ENCODE measurements at regions not wholly inside any gene's neighbourhood (a gene's known extent, or its start where the extent isn't known, plus 50 kb on each side); places are given as distances from the start of the nearest gene placed in this dataset.
"Not testable (repeated sequence)": the region's sequence is repeated elsewhere in the genome, so short reads cannot be mapped to it uniquely, and the experiment has no call there.

DNA sequence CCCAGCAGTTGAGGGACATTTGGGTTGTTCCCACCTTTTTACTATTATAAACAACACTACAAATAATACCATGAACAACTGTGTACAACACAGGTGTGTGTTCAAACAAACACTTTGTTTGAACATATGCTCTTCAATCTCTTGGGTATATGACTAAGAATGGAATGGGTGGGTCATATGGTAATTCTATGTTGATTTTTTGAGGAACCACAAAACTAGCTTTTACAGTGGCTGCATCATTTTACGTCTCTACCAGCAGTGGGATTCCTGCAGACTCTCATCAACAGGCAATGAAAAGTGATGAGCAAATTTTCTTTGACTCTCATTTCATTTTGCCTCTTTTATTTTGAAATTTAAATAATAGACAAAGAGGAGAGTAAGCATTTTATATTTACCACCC, 116.9 kb upstream of the KLF14 start:
- no peak for DNase-seq

DNA sequence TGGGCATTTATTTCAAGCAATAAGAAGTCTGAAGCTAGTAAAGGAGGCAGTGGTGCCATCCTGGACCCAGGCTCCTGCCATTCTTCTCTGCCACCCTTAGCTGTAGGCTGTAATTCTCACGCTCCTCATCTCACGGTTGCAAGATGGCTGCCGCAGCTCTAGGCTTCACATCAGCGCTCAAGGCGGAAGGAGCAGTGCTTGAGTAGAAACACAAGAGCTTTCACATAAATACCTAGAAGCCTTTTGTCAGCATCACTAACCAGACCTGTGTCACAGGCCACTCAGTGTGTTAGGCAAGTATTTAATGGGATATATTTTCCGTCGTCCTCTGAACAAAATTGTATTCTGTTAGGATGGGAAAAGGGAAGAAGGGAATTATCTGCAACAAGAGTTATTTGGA, 118.9 kb upstream of the KLF14 start:
- no peak for DNase-seq

DNA sequence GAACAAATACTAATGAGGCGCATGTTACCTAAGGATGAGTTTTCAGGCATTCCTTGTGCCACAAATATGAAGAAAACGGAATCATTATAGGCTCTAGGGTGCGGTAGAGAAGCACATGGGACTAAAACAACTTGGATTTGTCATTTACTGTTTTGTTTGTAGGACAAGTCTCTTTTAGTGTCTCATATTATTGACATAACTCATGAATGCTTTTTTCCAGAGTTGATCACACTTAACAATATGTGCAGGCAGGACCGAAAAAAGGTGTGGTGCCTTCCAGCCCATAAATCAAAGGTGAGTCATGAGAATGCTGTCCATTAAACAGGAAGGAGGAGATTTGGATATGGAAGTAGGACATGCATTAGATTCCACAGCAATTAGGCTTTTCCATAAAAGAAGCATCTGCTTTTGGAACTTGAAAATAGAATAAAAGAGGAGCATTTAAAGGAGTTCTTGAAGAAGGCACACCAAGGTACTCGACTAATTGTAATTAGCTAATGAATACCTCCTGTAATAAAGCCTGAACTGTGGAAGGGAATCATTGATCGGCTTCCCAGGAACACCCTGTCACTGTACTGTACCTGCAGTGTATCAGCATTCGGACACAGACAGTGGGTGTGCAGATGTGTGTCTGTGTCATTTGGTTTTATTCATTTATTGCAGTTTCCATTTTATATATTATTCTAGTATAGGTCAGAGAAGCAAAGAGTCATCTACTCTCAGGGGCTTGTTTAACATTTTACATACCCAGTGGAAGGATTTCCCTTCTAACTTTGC, 119.7 kb upstream of the KLF14 start:
- DNase-seq = no peak

DNA sequence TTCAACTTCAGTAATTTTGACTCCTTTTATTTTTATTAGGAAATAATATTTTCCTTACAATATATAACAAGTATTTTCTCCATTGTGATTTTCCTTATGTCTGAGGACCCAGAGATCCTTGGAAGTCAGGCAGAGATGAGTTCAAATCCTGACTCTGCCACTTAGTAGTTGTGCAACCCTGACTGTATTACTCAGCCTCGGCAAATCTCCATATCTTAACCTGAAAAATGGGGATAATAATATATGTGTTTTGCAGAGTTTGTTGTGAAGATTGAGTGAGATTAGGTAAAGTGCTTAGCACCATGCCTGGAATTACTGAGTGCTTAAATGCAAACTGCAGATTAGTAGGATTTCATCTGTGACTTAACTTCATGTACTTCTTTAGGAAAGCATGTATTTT, 120.5 kb upstream of the KLF14 start:
- DNase-seq = no peak

DNA sequence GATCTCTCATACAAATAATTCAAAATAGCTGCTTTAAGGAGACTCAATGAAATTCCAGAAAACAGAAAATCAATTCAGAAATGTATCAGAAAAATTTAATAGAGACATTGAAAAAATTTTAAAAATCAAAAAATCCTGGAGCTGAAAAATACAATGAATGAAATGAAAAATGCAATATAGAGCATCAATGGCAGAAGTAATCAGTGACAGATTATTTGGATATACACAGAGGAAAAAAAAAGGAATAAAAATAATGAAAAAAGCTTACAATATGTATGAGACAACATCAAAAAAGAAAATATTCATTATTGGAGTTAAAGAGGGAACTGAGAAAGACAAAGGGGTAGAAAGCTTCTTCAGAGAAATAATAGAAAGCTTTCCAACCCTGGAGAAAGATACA, 122.9 kb upstream of the KLF14 start:
- DNase-seq = no peak

DNA sequence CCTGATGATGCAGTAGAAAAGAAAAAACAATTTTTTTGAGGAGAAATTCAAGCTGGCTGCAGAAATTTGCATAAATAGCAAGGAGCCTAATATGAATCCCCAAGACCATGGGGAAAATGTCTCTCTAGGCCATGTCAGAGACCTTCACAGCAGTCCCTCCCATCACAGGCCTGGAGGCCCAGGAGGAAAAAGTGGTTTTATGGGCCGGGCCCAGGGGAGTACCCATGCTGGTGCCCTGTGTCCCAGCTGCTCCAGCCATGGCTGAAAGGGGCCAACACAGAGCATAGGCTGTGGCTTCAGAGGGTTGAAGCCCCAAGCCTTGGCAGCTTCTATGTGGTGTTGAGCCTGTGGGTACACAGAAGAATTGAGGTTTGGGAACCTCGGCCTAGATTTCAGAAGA, 126.8 kb upstream of the KLF14 start:
- DNase-seq = not testable (repeated sequence)

DNA sequence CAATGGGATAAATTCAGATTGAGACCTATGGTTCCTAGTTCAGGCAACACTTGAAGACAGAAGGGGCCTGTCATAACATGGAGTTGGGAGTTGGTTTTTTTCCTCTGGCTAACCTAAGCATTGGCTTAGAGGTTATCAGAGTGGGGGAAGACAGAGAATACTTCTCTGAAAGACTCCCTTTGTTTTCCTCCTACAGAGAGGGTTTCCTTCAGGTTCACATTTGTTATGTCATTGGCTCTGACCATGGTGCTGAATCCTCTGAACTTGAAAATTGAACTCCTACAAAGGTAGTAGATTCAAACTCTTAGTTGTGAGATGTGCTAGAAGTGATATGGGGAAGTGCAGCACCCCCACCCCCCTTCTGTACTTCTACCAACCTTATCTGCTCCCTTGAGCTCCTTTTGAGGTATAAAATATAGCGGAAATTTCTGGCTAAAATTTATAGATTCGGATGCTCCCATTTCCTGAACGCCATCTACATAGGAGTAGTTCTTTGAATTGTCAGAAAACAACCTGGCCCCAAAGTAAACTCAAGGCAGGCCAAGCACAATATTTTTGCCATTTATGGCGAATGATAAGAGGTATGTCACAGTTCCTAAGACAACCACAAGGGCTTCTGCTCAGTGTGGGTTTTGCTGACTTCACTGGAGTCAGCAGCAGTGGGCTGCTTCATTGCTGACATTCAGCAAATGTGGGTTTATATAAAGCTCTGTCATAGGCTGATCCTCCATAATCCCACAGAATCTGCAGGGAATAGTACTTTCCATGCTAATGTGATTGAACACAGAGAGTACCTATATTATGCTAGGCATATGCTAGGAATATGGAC, 131.6 kb upstream of the KLF14 start:
- no peak for DNase-seq

DNA sequence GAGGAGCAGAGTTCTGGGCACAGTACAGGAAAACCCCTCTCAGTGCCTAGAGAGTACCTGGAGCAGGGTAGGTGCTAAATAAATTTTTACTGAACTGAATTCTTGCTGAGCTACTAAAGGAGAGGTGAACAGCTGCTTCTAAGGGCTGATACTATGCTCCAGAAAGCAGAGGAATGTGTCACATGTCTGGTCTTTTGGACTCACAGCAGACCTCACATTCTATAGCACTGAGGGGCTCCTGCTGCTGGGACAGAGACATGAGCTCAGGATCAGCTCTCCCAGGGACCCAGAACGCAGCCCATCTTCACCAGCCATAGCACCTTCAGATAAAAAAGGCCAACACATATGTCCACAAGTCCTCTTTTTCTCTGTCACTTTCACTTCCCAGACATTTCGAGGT, 133.0 kb upstream of the KLF14 start:
- no peak for DNase-seq

DNA sequence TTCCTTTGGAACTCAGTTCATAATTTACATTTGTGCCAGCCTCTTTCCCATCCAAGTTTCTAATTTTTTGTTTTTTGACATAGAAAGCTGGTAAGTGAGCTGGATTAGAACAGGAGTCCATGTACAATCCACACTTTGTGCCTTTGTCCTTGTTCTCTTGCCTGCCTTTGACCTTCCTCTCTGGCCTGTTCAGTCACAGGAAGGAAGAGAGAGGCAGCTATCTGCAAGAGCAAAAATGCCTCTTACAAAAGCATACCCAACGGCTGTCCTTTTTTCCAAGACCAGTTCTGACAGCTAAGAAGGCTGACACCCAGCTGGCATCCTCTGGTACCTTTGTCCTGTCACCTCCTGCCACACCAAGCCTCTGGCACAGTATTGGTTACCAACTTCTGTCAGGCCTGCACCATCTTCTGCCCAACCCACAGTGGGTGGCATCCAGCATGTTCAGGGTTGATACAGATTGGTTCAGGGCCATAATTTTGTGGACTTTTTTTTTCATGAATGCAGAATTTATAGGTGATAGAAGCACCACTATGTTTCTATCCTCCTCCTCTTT, 133.7 kb upstream of the KLF14 start:
- DNase-seq = no peak

DNA sequence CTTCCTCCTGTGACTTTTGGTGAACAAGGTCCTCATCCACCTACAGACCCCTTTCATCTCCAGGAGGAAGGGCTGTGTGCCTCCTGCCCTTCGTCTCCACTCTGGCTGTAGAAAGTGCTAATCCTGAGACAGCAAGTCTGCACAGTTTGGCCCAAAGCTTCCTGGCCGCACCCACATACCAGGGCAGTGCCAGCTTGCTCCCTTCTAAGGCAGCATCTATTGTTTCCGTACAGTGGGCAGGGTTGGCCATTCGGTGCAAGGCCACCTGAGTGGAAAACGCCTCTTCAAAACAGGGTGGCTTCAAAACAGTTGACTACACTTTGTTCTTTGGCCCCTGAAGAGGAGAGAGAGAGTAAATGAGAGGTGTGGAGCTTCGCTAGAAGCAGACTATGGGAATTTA, 134.1 kb upstream of the KLF14 start:
- DNase-seq = no peak

DNA sequence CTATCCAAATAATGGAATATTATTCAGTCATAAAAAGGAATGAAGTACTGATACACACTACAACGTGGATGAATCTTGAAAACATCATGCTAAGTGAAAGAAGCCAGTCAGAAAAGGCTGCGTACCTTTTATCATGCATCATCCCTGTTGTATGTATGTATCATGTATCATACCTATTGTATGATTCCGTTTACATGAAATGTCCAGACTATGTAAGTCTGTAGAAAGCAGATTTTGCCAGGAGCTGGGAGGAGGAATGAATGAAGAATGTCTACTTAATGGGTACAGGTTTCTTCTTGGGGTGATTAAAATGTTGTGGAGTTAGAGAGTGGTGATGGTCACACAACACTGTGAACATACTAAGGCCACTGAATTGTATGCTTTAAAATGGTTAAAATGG, 135.9 kb upstream of the KLF14 start:
- DNase-seq = no peak

DNA sequence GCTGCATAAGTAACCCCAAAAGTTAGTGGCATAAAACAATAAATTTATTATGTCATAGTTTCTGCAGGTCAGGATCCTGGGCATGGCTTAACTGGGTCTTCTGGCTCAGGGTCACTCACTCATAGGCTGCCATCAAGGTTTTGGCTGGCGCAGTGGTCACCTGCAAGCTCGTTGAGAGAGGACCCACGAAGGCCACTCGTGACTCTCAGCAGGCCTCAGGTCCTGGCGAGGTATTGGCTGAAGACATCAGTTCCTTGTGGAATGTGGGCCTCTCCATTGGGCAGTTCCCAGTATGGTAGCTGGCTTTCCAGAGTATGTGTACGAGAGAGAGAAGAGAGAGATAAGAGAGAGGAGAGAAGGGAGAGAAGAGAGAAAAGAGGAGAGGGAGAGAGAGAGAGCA, 138.3 kb upstream of the KLF14 start:
- DNase-seq = no peak

DNA sequence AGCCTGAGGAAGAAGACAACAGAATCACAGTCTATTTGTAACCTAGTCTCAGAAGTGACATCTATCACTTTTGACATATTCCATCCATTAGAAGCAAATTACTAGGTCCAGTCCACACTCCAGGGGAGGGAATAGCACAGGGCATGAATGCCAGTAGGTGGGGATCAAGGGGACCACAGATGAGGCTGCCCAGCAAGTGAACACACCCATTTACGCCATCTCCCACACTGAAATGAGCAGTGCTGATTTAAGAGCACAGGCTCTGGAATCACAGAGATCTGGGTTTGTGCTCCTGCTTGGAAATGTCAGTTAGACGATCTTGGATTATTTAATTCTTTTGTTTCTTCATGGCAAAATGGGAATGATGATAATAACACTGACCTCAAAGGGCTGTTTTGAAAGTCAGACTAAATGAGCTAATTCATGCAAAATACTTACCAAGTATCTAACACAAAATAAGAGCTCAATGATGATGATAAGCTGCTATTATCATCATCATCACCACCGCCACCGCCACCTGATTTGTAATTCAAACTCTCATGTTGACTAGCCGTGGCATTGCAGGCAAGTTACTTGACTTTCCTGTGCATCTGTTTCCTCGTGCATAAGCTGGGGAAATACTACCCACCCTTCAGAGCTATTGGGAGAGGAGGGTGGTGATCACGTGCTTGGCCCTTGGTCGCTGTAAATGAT, 138.9 kb upstream of the KLF14 start:
- DNase-seq = no peak

DNA sequence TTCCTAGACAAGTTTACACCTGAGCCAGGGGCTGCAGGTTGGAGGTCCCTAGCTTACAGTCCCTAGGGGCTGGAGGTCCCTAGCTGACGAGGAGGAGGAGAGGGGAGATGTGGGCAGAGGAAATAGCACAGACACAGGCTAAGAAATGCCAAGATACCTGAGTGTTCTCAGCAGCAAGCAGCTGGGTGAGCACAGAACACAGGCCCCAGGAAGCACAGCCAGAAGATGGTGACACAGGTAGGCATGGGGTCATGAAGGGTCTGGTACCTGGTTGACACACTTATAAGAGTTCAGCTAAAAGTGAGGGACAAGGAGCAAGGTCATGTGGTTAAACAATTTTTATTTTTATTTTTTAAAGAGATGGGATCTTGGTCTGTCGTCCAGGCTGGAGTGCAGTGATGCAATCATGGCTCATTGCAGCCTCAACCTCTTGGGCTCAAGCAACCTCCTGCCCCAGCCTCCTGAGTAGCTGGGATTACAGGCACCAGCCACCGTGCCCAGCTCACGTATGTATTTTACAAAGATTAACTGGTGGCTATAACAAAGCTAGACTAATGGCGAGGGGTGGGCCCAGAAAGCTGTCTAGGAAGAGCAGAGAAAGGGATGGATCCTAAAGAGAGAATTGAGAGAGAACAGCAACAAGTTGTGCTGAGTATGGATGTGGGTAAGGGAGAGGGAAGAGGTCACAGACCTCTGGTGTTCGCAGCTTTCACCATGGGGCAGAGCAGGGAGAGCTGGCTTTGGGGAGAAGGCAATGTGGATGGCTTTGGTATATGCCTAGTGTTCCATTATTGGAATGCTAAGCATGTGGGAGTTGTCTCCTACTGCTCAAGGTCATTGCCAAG, 140.3 kb upstream of the KLF14 start:
- DNase-seq = no peak

DNA sequence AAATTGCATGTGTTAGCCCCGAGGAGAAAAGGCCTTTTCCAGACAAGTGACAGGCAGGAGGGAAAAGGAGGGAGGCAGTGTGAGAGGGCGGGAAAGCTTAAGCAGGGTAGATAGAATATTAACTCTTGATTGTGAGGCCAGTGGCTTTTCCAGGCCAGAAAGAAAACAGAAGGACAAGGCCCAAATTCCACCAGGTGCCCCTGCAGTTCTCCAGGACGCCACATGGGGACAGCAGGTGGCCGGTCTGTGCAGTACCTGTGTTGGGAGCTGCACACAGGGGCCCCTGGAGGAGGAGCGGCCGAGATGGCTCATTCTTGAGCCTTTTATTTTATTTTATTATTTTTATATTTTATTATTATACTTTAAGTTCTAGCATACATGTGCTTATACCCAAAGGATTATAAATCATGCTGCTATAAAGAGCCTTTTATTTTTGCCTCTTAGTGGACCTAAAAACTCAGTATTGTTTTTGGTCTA, 141.3 kb upstream of the KLF14 start:
- DNase-seq = no peak

DNA sequence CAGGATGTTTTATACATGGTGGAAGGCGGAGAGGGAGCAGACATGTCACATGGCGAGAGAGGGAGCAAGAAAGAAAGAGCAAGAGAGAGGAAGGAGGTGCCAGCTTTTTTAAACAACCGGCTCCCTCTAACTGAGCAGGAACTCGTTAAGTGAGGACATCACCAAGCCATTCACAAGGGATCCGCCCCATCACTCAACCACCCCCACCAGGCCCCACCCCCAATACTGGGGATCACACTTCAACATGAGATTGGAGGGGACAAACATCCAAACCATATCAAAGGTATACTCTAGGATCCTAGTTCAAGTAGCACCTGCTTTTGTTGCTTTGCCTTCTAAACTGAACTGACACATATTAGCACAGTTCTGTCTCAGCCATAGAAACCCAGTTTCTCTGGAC, 141.9 kb upstream of the KLF14 start:
- no peak for DNase-seq

DNA sequence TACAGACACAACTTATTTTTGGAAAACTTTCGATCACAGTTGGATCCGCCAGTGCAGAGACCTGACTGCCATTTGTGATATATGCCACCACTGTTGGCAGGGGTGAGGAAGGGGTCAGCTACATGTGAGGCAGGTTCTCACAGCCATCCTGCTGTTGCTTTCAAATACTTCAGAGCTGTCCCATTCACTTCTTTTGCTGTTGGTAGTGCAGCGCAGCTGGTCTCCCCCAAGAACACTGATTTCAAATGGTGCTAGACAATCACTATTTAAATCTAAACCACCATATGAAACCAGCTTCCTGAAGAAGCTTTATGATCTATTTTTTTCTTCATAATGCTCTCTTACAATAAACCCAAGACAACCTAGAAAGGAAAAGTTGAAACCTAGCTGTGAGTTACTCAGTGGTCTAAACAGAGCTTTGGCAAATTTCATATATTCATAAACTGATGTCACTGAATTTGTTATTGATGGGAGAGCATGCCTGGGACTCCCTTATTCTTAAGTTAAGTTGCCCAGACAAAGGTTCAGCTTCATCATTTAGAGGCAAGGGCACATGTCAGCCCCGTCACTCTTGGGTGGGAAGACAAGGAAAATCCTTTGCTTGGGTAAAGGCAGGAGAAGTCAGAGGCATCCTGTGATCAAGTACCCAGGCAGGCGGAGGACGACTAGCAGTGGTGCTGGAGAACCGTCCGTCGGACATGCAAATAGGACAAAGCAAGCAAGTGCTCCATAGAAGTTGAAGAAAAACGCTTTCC, 143.4 kb upstream of the KLF14 start:
- no peak for DNase-seq

DNA sequence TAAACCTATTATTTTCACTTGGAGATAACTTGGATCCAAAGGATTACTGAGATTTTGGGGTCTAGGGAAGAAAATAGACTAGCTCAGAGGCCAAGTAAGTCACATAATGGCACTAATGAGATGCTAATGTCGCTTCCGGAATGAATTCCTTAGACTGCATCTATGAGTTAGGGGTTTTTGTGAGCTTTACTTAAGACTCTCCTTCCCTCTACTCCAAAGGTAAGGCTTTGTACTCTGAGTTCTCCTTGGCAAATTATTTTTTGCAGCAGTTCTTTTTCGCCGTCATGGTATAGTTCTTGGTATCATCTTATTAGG, 143.9 kb upstream of the KLF14 start:
- no peak for DNase-seq

DNA sequence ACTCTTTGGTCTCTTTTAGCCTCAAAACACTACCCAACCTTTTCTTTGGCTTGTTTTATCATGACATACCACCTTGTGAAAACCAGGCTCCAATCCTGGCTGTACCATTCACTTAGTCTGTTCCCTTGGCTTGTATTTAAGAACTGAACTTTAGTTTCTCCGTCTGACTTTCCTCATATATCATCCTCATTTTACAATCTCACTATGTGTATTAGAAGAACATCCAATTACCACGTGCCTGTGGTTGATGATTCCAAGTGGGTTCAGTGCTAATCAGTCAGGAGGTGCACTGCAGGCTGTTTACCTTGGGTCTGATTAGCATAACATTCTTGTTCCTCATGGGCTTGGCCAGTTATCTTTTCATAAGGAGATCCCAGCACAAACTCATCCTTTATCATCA, 144.8 kb upstream of the KLF14 start:
- DNase-seq = no peak

DNA sequence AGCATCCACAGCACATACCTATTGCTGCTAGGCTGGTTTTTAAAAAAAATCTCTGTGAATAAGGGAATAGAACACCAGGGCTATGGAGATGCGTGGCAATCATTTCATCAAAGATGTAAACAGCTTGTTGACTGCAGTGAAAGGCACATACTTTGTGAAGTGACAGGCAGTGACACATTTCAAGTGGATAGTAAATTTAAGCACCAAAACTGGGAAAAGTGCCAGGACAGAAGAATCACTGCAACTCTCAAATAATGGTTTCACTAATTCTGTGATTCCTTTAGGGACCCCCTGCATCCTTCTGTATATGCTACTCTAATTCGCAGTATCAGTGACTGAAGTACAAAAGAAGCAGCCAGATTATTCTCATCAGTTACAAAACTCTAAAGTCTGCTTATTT, 145.2 kb upstream of the KLF14 start:
- no peak for DNase-seq

DNA sequence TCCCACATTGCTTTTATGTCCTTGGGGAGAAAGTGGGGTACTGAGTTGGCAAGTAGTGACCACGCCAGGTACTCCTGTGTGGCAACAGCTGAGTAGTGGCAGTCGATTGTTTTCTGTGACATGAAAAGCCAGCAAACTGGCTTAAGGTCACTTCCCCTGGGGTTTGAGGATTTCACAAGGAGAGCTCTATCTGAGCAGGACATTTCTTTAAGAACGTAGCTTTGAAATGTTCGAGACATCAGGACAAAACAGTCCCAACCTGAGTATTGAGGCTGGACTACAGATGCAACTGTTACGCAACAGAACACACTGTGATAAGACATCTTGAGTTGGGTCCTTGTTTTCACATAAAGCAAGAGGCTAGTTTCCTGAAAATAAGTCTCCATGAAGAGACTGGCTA, 146.7 kb upstream of the KLF14 start:
- DNase-seq = no peak

Measured in stimulated activated CD4-positive, alpha-beta T cell treated with anti-CD3 and anti-CD28 coated beads, Interleukin-12 subunit alpha, Interleukin-12 subunit beta, amount 100 ng/mL, for 4 hours (primary cell).